Fibroblast of lung (primary cell): ENCODE measurements at regions not wholly inside any gene's neighbourhood (a gene's known extent, or its start where the extent isn't known, plus 50 kb on each side); places are given as distances from the start of the nearest gene placed in this dataset.

Experiments used
- DNase-seq, 2 donors: peaks; one replicate each; pipeline versions ENCODE4 v3.0.0 to v3.0.0-alpha.2; 2010; ENCODE audit warnings: low read depth in 2 of 2
- H2AFZ ChIP-seq: 2 replicates; pipeline ENCODE4 v1.5.1; 2012; ENCODE audit warnings: low read length, control low read depth, inconsistent platforms
- H3K27ac ChIP-seq: 2 replicates; pipeline ENCODE4 v1.5.1; 2011; ENCODE audit warnings: low read length, control low read depth; ENCODE audit not compliant: insufficient read depth
- H3K27me3 ChIP-seq: 2 replicates; pipeline ENCODE4 v1.5.1; 2011; ENCODE audit warnings: mild to moderate bottlenecking, low read length; ENCODE audit not compliant: control insufficient read depth, insufficient read depth
- H3K36me3 ChIP-seq: 2 replicates; pipeline ENCODE4 v1.5.1; 2011; ENCODE audit warnings: low read length; ENCODE audit not compliant: control insufficient read depth, insufficient read depth
- H3K4me1 ChIP-seq: 2 replicates; pipeline ENCODE4 v1.5.1; 2011; ENCODE audit warnings: low read length; ENCODE audit not compliant: control insufficient read depth, insufficient read depth; ENCODE audit errors: extremely low read depth
- H3K4me2 ChIP-seq: 2 replicates; pipeline ENCODE4 v1.5.1; 2011; ENCODE audit warnings: low read length, control low read depth; ENCODE audit not compliant: insufficient read depth; ENCODE audit errors: extremely low read depth
- H3K4me3 ChIP-seq, 4 experiments: fragments of 200-600 bp in 1 of 4; sonication (generic) in 1 of 4; replicated peaks in 1 of 4; 2 replicates each; pipeline ENCODE4 v1.5.1; 2011 to 2016; ENCODE audit warnings: low read length in 4 of 4, low read depth in 3 of 4, mild to moderate bottlenecking in 3 of 4, control low read depth in 2 of 4, inconsistent platforms in 1 of 4, mixed read lengths in 1 of 4; ENCODE audit not compliant: insufficient read depth in 1 of 4; ENCODE audit errors: control extremely low read depth in 1 of 4
- H3K79me2 ChIP-seq: 2 replicates; pipeline ENCODE4 v1.5.1; 2012; ENCODE audit warnings: mild to moderate bottlenecking, low read length, inconsistent platforms; ENCODE audit not compliant: control insufficient read depth, insufficient read depth
- H3K9ac ChIP-seq: 2 replicates; pipeline ENCODE4 v1.5.1; 2011; ENCODE audit warnings: mild to moderate bottlenecking, low read length, control low read depth; ENCODE audit not compliant: insufficient read depth
- H3K9me3 ChIP-seq: 2 replicates; pipeline ENCODE4 v1.5.1; 2012; ENCODE audit warnings: low read depth, low read length; ENCODE audit not compliant: control insufficient read depth, insufficient read depth
- H4K20me1 ChIP-seq: 2 replicates; pipeline ENCODE4 v1.5.1; 2011; ENCODE audit warnings: low read length; ENCODE audit not compliant: control insufficient read depth, insufficient read depth; ENCODE audit errors: extremely low read depth
- EZH2 ChIP-seq: IDR thresholded peaks from 2 replicates; pipeline ENCODE4 v1.5.1; 2012; ENCODE audit warnings: low read length, control low read depth, mild to moderate bottlenecking; ENCODE audit errors: missing control alignments
- TF ChIP-seq, protein P1 (sequence below), 2 donors: IDR thresholded peaks in 1 of 2; conservative IDR thresholded peaks in 1 of 2; 1 replicate in 1 of 2; 2 replicates in 1 of 2; pipeline ENCODE4 v1.5.1; 2011 to 2012; ENCODE audit warnings: low read length in 2 of 2, control low read depth in 1 of 2, inconsistent platforms in 1 of 2, low read depth in 1 of 2, mild to moderate bottlenecking in 1 of 2

DNA sequence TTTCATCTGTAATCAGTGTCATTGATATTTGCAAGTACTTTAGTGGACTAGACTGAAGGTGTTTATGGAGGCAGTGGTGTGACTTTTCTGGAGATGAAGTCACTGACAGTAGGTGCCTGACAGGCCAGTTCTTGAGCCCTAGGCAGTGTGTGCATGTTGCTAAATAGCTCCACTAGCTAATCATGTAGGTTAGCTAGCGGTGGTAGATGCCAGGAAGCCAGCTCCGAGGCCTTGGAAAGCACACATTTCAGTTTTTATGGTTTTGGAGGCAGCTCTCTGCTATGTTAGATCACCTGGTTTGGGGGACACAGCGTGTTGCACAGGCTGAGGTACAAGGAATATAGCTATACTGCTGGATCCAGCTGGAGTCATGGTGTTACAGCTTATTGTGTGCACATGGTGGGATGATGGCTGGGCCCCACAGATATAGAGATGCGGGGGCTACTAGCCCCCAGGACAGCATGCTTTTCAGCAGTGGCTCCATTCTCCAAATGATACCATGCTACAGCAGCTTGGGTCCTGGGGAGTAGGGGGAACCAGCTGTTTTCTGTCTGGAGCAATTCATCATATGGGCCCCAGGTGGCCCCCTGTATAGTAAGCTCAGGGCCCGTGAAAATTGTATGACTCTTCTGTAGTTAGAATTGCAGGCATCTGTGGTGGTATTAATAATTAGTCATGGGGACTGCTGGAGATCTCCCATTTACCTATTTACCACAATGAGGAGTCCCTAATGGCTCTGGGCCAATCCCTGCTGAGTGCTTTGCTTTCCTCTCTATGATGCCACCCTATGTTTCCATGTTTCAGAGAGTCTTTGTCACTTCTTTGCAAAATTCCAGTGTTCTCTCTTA, 367.2 kb upstream of the LMO3 start:
- H3K4me2 ChIP-seq, result no peak overlapping the region
- TF ChIP-seq EZH2, result no peak
- TF ChIP-seq, protein P1, sequence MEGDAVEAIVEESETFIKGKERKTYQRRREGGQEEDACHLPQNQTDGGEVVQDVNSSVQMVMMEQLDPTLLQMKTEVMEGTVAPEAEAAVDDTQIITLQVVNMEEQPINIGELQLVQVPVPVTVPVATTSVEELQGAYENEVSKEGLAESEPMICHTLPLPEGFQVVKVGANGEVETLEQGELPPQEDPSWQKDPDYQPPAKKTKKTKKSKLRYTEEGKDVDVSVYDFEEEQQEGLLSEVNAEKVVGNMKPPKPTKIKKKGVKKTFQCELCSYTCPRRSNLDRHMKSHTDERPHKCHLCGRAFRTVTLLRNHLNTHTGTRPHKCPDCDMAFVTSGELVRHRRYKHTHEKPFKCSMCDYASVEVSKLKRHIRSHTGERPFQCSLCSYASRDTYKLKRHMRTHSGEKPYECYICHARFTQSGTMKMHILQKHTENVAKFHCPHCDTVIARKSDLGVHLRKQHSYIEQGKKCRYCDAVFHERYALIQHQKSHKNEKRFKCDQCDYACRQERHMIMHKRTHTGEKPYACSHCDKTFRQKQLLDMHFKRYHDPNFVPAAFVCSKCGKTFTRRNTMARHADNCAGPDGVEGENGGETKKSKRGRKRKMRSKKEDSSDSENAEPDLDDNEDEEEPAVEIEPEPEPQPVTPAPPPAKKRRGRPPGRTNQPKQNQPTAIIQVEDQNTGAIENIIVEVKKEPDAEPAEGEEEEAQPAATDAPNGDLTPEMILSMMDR (conservative IDR thresholded peaks at IDR 0.05 in 1 of 2, IDR thresholded peaks at IDR 0.05 in 1 of 2; ENCODE audit: low read depth in 1 of 2, low read length in 2 of 2), result no peak
- no peak overlapping the region for H3K27ac ChIP-seq
- no peak for DNase-seq
- no peaks in the 10 kb centered on the region for H3K9me3 ChIP-seq
- no peak overlapping the region for H2AFZ ChIP-seq
- H3K4me3 ChIP-seq, result no peak overlapping the region
- no peak overlapping the region for H3K9ac ChIP-seq
- no peaks in the 10 kb centered on the region for H3K4me1 ChIP-seq
- H4K20me1 ChIP-seq, result no peaks in the 10 kb centered on the region
- H3K79me2 ChIP-seq, result no peaks in the 10 kb centered on the region
- no peaks in the 10 kb centered on the region for H3K27me3 ChIP-seq
- no peaks in the 10 kb centered on the region for H3K36me3 ChIP-seq

DNA sequence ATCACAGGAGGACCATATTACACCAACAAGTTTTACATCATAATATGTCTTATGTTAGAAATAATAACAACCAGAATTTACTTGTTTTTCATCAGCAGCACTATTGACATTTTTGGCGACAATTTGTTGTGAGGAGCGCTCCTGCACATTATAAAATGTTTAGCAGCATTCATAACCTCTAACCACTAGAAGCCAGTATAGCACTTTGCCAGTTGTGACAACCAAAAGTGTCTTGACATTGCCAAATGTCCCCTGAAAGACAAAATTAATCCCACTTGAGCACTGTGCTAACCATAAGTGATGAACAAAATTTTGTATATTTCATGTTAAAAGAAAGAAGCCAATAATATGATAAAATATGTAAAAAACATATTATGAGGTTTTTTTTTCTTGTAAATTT, 356.9 kb upstream of the LMO3 start:
- H4K20me1 ChIP-seq, result no peaks in the 10 kb centered on the region
- H2AFZ ChIP-seq, result no peak overlapping the region
- H3K36me3 ChIP-seq, result no peaks in the 10 kb centered on the region
- no peaks in the 10 kb centered on the region for H3K79me2 ChIP-seq
- TF ChIP-seq EZH2, result no peak
- TF ChIP-seq, protein P1 (conservative IDR thresholded peaks at IDR 0.05 in 1 of 2, IDR thresholded peaks at IDR 0.05 in 1 of 2; ENCODE audit: low read depth in 1 of 2, low read length in 2 of 2), result no peak
- no peak overlapping the region for H3K27ac ChIP-seq
- H3K4me2 ChIP-seq, result no peak overlapping the region
- H3K9me3 ChIP-seq, result no peaks in the 10 kb centered on the region
- H3K4me3 ChIP-seq, result no peak overlapping the region
- no peak overlapping the region for H3K9ac ChIP-seq
- H3K27me3 ChIP-seq, result no peaks in the 10 kb centered on the region
- H3K4me1 ChIP-seq, result no peaks in the 10 kb centered on the region
- DNase-seq, result no peak

DNA sequence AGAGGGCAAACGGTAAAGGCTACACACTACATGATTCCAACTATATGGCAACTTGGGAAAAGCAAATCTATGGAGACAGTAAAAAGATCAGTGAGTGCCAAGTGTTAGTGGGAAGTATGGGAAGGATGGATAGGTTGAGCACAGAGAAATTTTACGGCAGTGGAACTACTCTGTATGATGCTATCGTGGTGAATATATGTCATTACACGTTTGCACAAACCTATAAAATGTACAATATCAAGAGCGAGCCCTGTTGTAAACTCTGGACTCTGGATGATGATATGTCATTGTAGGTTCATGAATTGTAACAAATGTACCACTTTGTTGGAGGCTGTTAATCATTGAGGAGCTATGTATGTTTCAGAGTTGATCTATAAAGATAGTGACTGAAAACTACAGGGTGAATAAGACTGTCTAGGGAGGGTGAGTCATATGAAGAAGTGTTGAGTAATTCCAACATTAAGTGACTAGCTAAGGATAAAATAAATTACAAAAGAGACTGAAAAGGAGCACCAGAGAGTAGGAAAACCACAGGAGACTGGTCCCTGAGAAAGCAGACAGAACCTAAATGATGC, 349.2 kb upstream of the LMO3 start:
- no peaks in the 10 kb centered on the region for H3K4me1 ChIP-seq
- TF ChIP-seq EZH2, result no peak
- H3K79me2 ChIP-seq, result no peaks in the 10 kb centered on the region
- no peaks in the 10 kb centered on the region for H4K20me1 ChIP-seq
- H3K4me2 ChIP-seq, result no peak overlapping the region
- H3K9me3 ChIP-seq, result no peaks in the 10 kb centered on the region
- no peaks in the 10 kb centered on the region for H3K36me3 ChIP-seq
- peak in 1 of 2 donors; percentile 72 for DNase-seq
- no peak overlapping the region for H3K9ac ChIP-seq
- H3K4me3 ChIP-seq, result no peak overlapping the region
- no peaks in the 10 kb centered on the region for H3K27me3 ChIP-seq
- H3K27ac ChIP-seq, result no peak overlapping the region
- no peak overlapping the region for H2AFZ ChIP-seq
